Esophagus muscularis mucosa (tissue), 4 donors: ENCODE measurements at regions not wholly inside any gene's neighbourhood (a gene's known extent, or its start where the extent isn't known, plus 50 kb on each side); places are given as distances from the start of the nearest gene placed in this dataset.

Experiments used
- DNase-seq: peaks from one replicate; pipeline ENCODE4 v3.0.0-alpha.2; 2017; ENCODE audit errors: extremely low spot score
- H3K27ac ChIP-seq, 4 donors: fragments of 200-600 bp; sonication (generic); replicated peaks in 1 of 4; 1 replicate in 3 of 4; 2 replicates in 1 of 4; pipeline ENCODE4 v1.5.1; 2016 to 2019; ENCODE audit warnings: mild to moderate bottlenecking in 1 of 4
- H3K27me3 ChIP-seq, 4 donors: fragments of 200-600 bp; sonication (generic); one replicate each; pipeline versions ENCODE4 v1.5.1 to v1.6.0; 2016 to 2019
- H3K36me3 ChIP-seq, 4 donors: fragments of 200-600 bp; sonication (generic); one replicate each; pipeline ENCODE4 v1.5.1; 2016 to 2019
- H3K4me1 ChIP-seq, 4 donors: fragments of 200-600 bp; sonication (generic); one replicate each; pipeline ENCODE4 v1.5.1; 2016 to 2019
- H3K4me3 ChIP-seq, 4 donors: fragments of 200-600 bp; sonication (generic); 1 replicate in 2 of 4; 2 replicates in 2 of 4; pipeline ENCODE4 v1.5.1; 2016 to 2019; ENCODE audit warnings: mild to moderate bottlenecking in 4 of 4, moderate library complexity in 1 of 4
- H3K9me3 ChIP-seq, 4 donors: fragments of 200-600 bp; sonication (generic); 1 replicate in 3 of 4; 2 replicates in 1 of 4; pipeline ENCODE4 v1.5.1; 2016 to 2019
- CTCF ChIP-seq, 3 experiments: fragments of 200-600 bp in 2 of 3; fragments of 450-650 bp in 1 of 3; sonication (generic) in 2 of 3; IDR thresholded peaks; one replicate each; pipeline ENCODE4 v1.5.1; 2017 to 2019; ENCODE audit warnings: antibody characterized with exemption in 3 of 3, mild to moderate bottlenecking in 2 of 3, moderate library complexity in 1 of 3
- EP300 ChIP-seq: sonication (generic); formaldehyde crosslinking; IDR thresholded peaks from one replicate; pipeline ENCODE4 v1.6.1; 2017; ENCODE audit warnings: antibody characterized with exemption
- POLR2A ChIP-seq: fragments of 450-650 bp; IDR thresholded peaks from one replicate; pipeline ENCODE4 v1.6.1; 2017; ENCODE audit warnings: antibody characterized with exemption, moderate library complexity, mild to moderate bottlenecking, low read depth
- POLR2AphosphoS5 ChIP-seq, 2 donors: sonication (generic); formaldehyde crosslinking; IDR thresholded peaks; one replicate each; pipeline ENCODE4 v1.6.1; 2017; ENCODE audit warnings: antibody characterized with exemption in 2 of 2
- WGBS: methylation state at CpG from one replicate; pipeline ENCODE4 v1.1.5; 2018; 5-methylcytosine and 5-hydroxymethylcytosine counted together
- intact Hi-C: fragments of 100-400 bp; cut with DNase I; formaldehyde crosslinking; loops from one replicate; pipeline ENCODE4 v1.15.1; 2023

GRCh38 chr21:21831036-21831435 lies 832.8 kb downstream of the NCAM2 start:
- 96% methylated on average over 11 of the region's 11 CpGs for WGBS
- Histone ChIP-seq H3K4me3 (no peak overlapping the region), H3K27ac (no peak overlapping the region), H3K36me3 (no peaks in the 10 kb centered on the region), H3K9me3 (no peaks in the 10 kb centered on the region), H3K4me1 (no peaks in the 10 kb centered on the region), H3K27me3 (no peaks in the 10 kb centered on the region)
- no peak for TF ChIP-seq CTCF (IDR thresholded peaks at IDR 0.05)
- TF ChIP-seq POLR2A = no peak
- TF ChIP-seq POLR2AphosphoS5 (IDR thresholded peaks at IDR 0.05) = no peak
- TF ChIP-seq EP300 = no peak
- DNase-seq = no peak
- intact Hi-C loops = no loop called here

- intact Hi-C loops = no loop called here
- Histone ChIP-seq H3K9me3 (no peaks in the 10 kb centered on the region), H3K4me1 (no peaks in the 10 kb centered on the region), H3K27me3 (no peaks in the 10 kb centered on the region), H3K36me3 (no peaks in the 10 kb centered on the region), H3K4me3 (no peak overlapping the region), H3K27ac (no peak overlapping the region)
- WGBS = 55% methylated on average over 1 of the region's 1 CpG
- DNase-seq = no peak
- no peak for TF ChIP-seq POLR2A
- TF ChIP-seq EP300 = no peak
These were observed 847.7 kb downstream of the NCAM2 start for GRCh38 chr21:21845901-21846300.

- TF ChIP-seq CTCF (IDR thresholded peaks at IDR 0.05) (no peak), POLR2A (no peak), POLR2AphosphoS5 (IDR thresholded peaks at IDR 0.05) (no peak), EP300 (no peak)
- Histone ChIP-seq H3K27ac (no peak overlapping the region), H3K36me3 (no peaks in the 10 kb centered on the region), H3K4me3 (no peak overlapping the region), H3K9me3 (no peaks in the 10 kb centered on the region), H3K4me1 (no peaks in the 10 kb centered on the region), H3K27me3 (no peaks in the 10 kb centered on the region)
- DNase-seq = no peak
- intact Hi-C loops = no loop called here
These were observed 853.0 kb downstream of the NCAM2 start for GRCh38 chr21:21851205-21851604.

GRCh38 chr21:21851657-21852056 lies 853.4 kb downstream of the NCAM2 start:
- Histone ChIP-seq H3K27me3 (no peaks in the 10 kb centered on the region), H3K9me3 (no peaks in the 10 kb centered on the region), H3K4me1 (no peaks in the 10 kb centered on the region), H3K36me3 (no peaks in the 10 kb centered on the region), H3K4me3 (no peak overlapping the region), H3K27ac (no peak overlapping the region)
- WGBS = 40% methylated on average over 3 of the region's 3 CpGs
- no peak for TF ChIP-seq CTCF (IDR thresholded peaks at IDR 0.05)
- no peak for TF ChIP-seq POLR2A
- TF ChIP-seq POLR2AphosphoS5 (IDR thresholded peaks at IDR 0.05) = no peak
- TF ChIP-seq EP300 = no peak
- intact Hi-C loops = no loop called here
- DNase-seq = no peak

- TF ChIP-seq POLR2A = no peak
- TF ChIP-seq EP300 = no peak
- no peak for TF ChIP-seq POLR2AphosphoS5 (IDR thresholded peaks at IDR 0.05)
- TF ChIP-seq CTCF (IDR thresholded peaks at IDR 0.05) = no peak
- H3K4me1 ChIP-seq = no peaks in the 10 kb centered on the region
- no peak overlapping the region for H3K27ac ChIP-seq
- no peaks in the 10 kb centered on the region for H3K9me3 ChIP-seq
- H3K27me3 ChIP-seq = no peaks in the 10 kb centered on the region
- no peaks in the 10 kb centered on the region for H3K36me3 ChIP-seq
- intact Hi-C loops = no loop called here
- DNase-seq = no peak
- H3K4me3 ChIP-seq = no peak overlapping the region
- 92% methylated on average over 3 of the region's 3 CpGs for WGBS
These were observed 860.5 kb downstream of the NCAM2 start for GRCh38 chr21:21858502-21859334.
